Renal cortex interstitium (tissue), 11 donors: ENCODE measurements at regions not wholly inside any gene's neighbourhood (a gene's known extent, or its start where the extent isn't known, plus 50 kb on each side); places are given as distances from the start of the nearest gene placed in this dataset.

Experiments
- DNase-seq, 11 donors: peaks; one replicate each; pipeline ENCODE4 v3.0.0-alpha.2; 2013; ENCODE audit warnings: low read depth in 9 of 11, low spot score in 4 of 11; ENCODE audit errors: extremely low read depth in 1 of 11

DNA sequence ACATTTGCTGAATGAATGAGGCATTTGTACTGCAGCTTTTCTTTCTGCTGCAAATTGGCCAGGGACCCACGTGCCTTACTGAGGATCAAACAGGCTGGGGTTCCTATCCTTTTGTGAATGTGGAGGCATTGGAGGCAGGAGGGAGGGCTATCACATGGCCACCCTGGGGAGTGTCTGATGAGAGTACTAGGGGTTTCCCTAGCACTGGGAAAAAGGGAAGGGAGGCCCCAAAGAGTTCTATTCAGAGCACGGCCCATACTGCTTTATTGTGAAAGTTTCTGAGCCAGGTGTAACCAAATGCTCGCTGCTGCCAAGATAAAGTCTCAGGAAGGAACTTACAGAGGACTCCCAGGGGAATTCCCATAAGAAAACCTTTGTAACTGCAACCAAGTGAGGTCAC lies 78.4 kb upstream of the ANO1 start:
- no peak for DNase-seq

DNA sequence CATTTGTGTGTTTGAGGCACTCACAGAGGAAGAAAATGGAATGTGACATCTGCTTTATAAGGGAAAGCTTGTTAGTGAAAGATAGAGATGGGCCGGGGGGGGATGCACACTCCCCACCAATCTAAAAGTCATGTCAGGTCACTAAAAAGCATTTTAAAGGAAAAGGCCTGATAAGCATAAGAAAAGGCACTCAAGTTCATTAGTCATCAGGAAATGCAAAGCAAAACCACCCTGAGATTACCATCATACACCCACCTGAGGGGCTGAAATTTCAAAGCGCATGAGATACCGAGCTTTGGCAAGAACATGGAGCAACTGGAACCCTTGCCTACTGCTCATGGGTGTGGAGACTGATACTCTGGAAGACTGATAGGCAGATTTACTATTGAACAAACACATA lies 77.9 kb upstream of the ANO1 start:
- no peak for DNase-seq

DNA sequence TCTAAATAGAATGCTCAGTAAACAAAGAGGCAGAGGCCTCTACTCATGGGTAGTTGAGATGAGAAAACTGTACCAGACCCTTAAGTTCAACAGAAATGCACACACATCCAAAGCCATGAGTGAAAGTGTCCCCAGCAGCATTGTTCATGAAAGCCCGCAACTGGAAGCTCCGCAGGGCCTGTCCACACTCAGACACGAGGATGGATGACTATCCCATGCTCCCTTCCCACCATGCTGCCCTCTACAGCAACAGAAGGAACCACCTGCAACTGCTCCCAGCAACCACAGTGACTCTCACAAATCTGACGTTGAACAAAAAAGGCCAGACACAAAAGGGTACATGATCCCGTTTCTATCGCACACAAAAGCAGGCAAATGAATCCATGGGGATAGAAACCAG lies 76.9 kb upstream of the ANO1 start:
- no peak for DNase-seq

DNA sequence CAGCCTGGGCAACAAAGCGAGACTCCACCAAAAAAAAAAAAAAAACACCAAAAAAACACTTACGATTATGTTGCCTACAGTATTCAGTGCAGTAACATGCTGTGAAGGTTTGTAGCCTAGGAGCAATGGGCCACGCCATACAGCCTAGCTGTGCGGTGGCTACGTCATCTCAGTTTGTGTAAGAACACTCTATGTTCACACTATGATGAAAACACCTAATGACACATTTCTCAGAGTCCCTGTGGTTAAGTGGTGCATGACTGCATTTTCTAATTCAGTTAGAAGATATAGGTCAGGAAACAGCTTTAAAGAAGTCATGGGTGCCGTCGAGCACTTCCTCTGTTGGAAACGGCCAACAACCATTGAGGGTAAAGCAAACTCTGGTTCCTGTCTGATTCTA lies 75.7 kb upstream of the ANO1 start:
- no peak for DNase-seq

DNA sequence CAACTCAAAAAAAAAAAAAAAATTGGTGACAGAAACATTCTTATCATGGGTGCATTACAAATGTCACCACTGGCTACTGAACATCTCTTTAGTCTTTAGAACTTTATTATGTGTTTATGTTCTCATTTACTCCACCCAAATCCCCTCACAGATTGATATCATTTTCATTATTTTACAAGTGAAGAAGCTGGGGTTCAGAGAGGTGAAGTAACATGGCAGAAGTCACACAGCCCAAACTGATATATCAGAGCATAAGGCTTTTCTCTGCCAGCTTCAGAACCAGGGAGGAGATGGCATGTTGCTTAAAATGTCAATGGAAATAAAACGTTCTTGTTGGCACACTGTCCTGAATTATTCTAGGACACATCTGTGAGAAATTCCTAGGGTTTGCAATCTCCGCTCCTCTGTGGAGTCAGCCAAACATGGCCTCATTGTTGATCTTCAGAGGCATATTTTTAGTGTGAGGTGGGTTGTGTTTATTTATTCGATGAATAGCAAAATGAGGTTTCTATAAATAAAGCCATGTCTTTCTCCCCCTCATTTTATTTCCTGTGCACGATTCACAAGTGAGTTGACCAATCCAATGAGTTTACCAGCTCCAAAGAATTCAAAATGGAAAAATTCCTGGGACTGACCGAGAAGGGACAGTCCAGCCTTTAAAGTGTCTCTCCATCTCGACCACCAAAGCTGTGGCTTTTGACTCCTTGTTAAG lies 72.9 kb upstream of the ANO1 start:
- no peak for DNase-seq

DNA sequence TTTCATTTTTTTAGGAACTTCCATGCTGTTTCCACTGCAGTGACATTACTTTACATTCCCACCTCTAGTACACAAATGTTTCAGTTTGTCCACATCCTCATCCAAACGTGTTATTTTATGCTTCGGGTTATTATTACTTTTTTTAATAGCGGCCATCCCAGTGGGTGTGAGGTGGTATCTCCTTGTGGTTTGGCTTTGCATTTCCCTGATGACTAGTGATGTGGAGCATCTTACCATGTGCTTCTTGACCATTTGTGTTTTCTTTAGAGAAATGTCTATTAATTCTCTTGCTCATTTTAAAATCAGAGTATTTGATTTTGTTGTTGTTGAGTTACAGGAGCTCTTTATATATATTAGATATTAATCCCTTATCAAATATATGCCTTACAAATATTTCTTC lies 70.3 kb upstream of the ANO1 start:
- DNase-seq = no peak

DNA sequence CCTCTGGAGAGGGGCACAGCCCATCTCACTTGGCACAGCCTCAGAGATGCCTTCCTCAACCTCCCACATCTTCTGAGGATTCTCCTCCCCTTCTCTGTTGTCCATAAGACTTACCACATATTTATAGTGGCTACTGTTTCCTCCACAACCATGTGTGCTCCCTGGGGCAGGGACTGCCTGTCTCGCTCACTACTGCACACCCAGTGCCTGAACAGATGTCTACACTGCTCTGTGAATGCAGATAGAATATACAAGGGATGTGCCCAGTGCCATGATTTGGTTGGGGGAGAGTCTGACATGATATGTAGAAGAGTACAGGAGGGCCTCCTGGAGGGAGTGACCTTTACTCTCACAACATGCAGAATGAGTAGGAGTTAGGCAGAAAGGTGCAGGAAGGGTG lies 67.3 kb upstream of the ANO1 start:
- no peak for DNase-seq

DNA sequence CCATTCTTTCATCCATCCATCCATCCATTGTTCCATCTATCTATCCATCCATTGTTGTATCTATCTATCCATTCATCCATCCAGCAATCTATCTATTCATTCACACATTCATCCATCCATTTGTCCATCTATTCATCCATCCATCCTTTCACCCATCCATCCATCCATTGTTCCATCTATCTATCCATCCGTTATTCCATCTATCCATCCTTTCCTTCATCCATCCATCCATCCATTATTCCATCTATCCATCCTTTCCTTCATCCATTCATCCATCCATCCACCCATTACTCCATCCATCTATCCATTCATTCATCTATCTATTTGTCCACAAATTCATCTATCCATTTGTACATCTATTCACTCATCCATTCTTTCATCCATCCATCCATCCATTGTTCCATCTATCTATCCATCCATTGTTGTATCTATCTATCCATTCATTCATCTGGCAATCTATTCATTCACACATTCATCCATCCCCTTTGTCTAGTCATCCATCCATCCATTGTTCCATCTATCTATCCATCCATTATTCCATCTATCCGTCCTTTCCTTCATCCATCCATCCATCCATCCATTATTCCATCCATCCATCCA lies 65.9 kb upstream of the ANO1 start:
- DNase-seq = no peak

DNA sequence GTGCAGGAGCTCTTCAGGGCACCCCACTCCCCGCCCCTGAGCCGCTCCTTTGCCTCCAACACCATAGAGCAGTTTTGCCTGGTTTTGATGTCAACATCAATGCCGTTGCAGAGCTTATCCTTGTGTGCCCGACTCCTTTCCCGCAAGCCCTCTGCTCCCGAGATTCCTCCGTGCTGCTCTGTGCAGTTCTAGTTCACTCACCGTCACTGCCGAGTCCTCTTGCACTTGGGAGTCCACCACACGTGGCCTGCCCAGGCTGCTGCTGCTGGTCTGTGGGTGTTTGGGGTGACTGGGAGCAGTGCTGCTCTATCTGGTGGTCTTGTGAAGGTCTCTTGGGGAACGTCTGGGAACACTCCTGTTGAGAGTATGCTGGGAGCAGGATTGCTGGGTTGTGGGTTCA lies 63.8 kb upstream of the ANO1 start:
- DNase-seq = no peak

DNA sequence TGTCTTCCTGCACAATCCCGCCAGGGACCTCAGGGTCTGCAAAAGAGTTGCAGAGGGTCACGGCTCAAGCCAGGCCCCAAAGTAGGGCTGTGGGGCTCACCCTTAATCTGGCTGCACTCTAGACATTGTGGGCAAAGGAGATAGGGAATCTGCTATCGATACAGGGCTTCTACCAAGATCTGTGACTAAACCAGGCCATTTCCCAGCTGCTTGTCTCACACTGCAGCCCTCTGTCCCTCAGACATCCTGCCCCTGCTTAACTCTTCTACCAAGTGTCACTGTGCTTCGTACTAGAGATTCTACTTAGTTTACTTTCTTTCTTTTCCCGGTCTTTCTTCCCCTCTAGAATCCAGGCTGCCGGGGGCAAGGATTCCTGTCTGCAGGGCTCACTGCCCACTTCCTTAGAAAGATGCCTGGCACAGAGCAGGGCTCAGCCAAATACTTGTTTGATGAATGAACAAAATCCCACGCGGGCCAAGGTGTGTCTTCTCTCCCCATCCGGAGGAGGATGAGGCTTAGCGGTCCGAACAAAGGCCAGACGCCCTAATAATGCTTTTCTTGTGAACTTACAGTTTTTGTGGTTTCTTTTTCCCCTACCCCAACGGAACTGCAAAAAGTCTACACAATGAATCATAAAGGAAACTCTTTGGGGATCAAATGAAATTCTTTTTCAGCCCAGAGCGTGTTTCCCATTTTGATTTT lies 61.3 kb upstream of the ANO1 start:
- no peak for DNase-seq

DNA sequence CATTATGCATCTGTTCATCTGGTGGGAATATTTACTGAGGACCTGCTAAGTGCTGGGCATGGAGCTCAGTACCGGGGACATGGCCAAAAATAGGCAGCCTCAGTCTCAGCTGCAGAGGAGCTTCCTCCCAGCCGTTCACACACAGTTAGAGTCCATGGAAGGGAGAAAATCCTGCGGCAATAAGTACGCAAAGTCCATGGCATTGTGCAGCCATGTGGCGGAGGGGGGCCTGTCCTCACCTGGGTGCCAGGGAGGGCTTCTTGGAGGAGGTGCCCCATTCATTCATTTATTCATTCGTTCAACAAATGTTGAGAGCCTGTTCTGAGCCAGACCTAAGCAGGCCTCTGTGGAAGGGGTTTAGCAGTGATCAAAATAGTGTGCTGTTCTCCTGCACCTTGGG lies 59.3 kb upstream of the ANO1 start:
- DNase-seq = no peak

DNA sequence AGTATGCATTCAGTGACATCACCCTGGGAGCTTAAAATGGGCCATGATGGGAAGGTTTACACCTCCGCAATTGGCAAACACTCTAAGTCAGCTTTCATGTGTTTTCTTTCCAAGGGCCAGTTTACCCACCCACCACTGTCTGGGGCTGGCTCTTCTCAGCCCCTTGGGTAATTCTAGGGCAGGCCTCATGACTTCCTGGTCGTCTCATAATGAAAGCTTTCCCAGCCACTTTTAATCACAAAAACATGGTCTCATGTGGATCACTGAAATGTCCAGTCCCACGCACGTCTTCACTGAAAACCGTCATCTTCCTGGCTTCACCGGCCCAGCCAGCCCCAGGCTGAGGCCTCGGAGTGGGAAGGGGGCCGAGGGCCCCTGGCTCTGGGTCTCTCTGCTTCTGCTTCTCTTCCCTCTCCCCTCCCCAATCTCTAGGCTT lies 58.5 kb upstream of the ANO1 start:
- DNase-seq = no peak

DNA sequence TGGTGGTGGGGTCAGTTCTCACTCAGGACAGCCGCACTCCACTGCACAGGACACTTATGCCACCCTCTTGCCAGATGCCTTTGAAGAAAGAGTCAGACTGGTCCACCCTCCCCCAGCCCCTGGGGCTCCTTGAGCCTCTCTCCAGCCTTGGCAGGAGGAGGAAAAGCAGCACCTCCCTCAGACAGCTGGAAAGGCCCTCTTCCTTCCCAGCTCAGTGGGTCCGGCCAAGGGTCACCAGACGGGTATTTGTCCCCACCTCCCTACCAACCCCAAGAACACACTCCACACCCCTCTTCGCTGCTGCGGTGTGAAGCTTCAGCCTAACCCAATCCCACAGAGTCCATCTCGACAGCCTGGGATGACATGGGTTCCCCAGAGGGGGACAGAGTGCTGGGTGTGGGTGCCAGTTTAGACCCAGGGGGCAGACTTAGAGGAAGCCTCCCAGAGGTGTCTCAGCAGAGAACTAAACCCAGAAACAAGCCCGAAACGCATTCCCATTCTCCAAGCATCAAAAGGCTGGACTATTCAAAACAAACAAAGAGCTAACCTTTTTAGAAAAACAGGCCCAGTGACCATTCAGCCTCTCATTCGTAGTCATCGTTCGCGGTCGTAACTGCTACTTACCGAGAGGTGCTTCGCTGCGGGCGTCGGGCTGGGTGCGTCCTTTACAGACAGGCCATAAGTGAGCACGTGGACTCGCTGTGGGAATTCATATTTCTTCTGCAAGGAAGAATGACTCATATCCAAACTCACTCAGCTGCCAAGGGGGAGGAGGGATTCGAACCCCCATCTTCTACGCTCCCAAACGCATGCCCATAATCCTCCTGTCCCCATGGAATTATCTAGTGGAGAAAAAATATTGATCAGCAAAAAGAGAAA lies 57.5 kb upstream of the ANO1 start:
- no peak for DNase-seq

DNA sequence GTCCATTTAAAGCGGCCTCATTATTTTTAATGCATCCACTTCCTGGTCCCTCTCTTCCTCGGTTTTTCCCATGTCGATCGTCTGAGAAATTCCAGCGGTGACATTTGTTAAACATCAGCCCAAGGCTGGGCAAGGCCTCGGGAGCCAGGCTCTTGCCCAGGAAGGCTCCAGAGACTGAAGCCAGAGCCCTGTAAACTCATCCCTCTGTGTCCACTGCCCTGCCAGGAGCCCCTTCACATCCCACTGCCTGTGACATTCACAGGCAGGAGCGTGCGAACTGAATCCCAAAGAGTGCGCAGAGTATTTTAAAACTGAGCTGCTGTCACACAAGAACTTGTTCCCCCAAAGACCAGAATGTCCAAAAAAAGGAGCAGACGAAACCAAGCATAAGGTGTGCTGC lies 56.5 kb upstream of the ANO1 start:
- DNase-seq = no peak

DNA sequence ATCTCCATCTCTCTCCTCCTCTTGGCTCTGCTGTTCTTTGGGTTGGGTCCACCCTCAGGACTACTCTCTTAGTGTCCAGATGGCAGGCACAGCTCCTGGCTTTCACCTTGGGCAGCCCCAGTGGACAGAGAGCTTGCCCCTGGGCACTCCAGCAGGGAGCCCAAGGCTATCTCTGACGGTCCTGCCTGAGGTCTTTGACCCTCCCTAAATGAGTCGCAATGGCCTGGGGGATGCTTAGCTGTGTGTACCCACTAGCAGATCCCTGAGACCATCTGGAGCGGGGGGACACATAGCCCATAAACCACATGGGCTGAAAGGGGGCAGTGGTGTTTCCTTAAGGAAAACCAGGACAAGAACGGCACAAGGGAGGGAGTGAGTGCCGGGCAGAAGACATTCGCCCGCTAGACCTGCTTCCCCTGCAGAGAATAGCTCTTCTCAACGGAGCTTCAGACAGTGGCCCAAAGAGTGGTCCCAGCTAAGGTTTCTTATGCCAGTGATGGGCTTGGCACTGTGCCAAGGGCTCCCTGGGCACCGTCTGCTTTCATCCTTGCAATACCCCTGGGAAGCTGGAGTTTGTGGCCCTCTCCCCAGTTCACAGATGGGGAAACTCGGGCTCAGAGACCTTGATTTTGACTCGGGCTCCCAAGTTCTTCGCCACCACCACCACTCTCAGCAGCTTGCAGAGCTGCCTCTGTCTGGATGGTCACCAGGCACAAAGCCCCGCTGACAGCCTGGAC lies 53.9 kb upstream of the ANO1 start:
- no peak for DNase-seq

DNA sequence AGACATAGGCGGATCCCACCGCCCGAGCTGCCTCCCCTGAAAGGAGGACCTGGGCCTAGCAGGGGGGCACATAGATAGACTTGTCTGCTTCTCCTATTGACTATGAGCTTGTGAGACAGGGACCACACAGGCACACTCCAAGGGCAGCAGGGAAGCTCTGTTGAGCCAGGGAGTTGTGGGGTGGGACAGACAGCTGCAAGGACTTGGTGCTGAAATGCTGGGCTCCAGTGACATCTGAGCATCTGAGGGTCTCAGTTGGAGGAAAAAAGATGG lies 53.4 kb upstream of the ANO1 start:
- no peak for DNase-seq

DNA sequence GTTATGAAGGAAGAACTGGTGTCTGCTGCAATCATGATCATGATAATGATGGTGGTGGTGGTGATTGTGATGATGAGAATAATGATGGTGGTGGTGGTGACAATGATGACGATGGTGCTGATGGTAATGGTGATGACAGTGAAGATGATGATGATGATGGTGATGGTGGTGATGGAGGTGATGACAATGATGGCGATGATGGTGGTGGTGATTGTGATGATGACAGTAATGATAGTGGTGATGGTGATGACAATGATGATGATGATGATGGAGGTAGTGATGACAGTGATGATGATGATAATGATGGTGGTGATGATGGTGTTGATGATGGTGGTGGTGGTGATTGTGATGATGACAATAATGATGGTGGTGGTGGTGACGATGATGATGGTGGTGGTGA lies 52.8 kb upstream of the ANO1 start:
- DNase-seq = no peak

DNA sequence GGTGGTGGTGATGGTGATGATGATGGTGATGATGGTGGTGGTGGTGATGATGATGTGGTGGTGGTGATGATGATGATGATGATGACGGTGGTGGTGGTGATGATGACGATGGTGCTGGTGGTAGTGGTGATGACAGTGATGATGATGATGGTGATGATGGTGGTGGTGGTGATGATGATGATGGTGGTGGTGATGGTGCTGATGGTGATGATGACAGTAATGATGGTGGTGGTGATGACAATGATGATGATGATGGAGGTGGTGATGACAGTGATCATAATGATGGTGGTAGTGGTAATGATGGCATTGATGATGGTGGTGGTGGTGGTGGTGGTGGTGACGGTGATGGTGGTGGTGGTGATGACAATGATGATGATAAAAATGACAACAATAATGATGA lies 52.1 kb upstream of the ANO1 start:
- no peak for DNase-seq

DNA sequence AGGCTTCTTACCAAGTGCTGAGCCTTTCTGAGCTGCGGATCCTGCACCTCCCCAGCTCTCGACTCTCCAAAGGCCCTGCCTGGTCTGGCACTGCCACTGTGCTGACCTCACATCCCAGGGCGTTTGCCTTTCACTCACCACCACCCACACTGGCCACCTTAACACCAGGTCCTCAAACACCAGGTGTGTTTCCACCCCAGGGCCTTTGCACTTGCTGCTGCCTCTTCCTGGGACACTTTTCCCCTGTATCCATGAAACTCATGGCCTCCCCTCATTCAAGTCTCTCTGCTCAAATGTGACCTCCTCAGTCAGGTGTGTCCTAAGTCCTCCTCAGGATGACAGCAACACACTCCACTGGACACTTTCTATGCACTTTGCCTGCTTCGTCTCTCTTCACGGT lies 51.4 kb upstream of the ANO1 start:
- DNase-seq = no peak
